GM19395 (cell line): ENCODE measurements at regions not wholly inside any gene's neighbourhood (a gene's known extent, or its start where the extent isn't known, plus 50 kb on each side); places are given as distances from the start of the nearest gene placed in this dataset.
A peak's percentile ranks its signal among the peaks of the same experiment; 100 is the strongest.

Source experiments
- ATAC-seq: cut with Tn5 transposase; IDR thresholded peaks from one replicate; pipeline ENCODE4 v1.9.1; 2021; ENCODE audit warnings: mild to moderate bottlenecking, moderate library complexity; ENCODE audit not compliant: unreplicated experiment

DNA sequence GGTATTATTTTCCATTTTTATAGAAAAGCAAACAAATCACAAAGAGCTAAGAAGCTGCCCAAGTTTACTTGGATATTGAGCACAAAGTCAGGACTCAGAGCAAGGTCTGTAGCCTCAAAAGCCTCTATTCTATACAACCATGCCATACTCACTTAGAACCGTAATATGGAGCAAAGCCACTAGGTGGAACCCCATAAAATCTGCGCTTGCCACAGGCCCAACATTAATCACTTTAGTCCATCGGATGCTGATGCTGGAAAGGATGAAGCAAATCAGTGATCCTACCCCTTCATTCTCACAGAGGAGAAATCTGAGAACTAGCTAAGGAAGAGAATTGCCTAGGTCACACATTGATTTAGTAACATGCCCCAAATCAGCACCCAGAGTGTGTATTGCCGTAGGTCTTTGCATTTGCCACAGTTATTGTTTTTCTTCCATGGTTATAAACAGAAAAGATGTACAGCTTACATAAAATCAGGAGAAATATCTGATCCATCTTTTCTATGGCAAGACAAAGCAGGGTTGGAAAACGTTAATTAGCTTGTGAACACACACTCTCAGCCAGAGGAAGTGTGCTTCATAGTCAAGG, 56.7 kb upstream of the RAB38 start:
- peak; percentile 97 for ATAC-seq

DNA sequence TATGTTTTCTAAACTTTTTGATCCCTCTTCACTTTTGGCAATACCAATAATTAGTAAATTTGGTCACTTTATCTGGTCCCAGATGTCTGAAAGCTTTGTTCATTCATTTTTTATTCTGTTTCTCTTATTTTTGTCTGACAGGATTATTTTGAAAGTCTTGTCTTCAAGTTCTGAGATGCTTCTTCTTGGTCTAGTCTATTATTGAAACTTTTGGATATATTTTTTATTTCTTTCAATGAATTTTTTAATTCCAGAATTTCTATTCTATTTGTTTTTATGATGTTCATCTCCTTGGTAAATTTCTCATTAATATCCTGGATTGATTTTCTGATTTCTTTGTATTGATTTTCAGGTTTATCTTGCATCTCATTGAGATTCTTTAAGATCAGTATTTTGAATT, 54.1 kb upstream of the RAB38 start:
- ATAC-seq = no peak
